K562 (cell line): ENCODE measurements at regions not wholly inside any gene's neighbourhood (a gene's known extent, or its start where the extent isn't known, plus 50 kb on each side); places are given as distances from the start of the nearest gene placed in this dataset.
"Not testable (repeated sequence)": the region's sequence is repeated elsewhere in the genome, so short reads cannot be mapped to it uniquely, and the experiment has no call there.

Experiments
- ATAC-seq: fragments of 200-7000 bp; cut with Tn5 transposase; 3 replicates; pipeline ENCODE4 v1.9.1; 2020; ENCODE audit warnings: moderate library complexity
- BruUV-seq: library from RNA; stranded (reverse); fragments of 400-500 nt; replicated peaks from 2 replicates; lab custom pipeline; 2021; lab: Mats Ljungman, UMichigan
- CTCF ChIA-PET: fragments of 300-600 bp; formaldehyde crosslinking; extraction: SDS; loops from one replicate; lab custom pipeline; 2021; ENCODE audit warnings: low intra/inter-chr PET ratio; lab: Yijun Ruan, JAX
- POLR2A ChIA-PET: fragments of 300-600, 350-650 bp; sonication (Branson Sonifier 250); formaldehyde crosslinking; extraction: SDS; loops from one replicate; lab custom pipeline; 2021; ENCODE audit warnings: antibody characterized with exemption, inconsistent platforms; lab: Yijun Ruan, JAX
- DNase-seq, 4 experiments: peaks; one replicate each; pipeline versions ENCODE4 v3.0.0 to v3.0.0-alpha.2; 2011 to 2018; ENCODE audit warnings: low spot score in 3 of 4, mixed read lengths in 3 of 4; ENCODE audit errors: extremely low read depth in 1 of 4
- FAIRE-seq: peaks from 2 replicates; lab custom pipeline; 2011; peaks lifted over from hg19 to GRCh38; lab: Jason Lieb, UNC
- H2AFZ ChIP-seq: 2 replicates; pipeline ENCODE4 v1.6.0; 2011; ENCODE audit warnings: low read depth, low read length, control low read depth, inconsistent platforms
- H3K27ac ChIP-seq: fragments of 200-600 bp; 3 replicates; pipeline ENCODE4 v1.8.0; 2011; ENCODE audit warnings: low read depth, mild to moderate bottlenecking, control low read depth, inconsistent platforms, low read length, moderate library complexity, mixed read lengths; ENCODE audit errors: extremely low read depth
- H3K27me3 ChIP-seq, 2 experiments: fragments of 300-600 bp in 1 of 2; 2 replicates in 1 of 2; 3 replicates in 1 of 2; pipeline versions ENCODE4 v1.6.0 to v1.8.0; 2011; ENCODE audit warnings: inconsistent platforms in 2 of 2, low read length in 2 of 2, mild to moderate bottlenecking in 1 of 2, mixed read lengths in 1 of 2, moderate library complexity in 1 of 2; ENCODE audit not compliant: control insufficient read depth in 2 of 2, insufficient read depth in 2 of 2
- H3K36me3 ChIP-seq: fragments of 300-600 bp; 3 replicates; pipeline ENCODE4 v1.8.0; 2011; ENCODE audit warnings: mild to moderate bottlenecking, low read length, inconsistent platforms; ENCODE audit not compliant: control insufficient read depth, insufficient read depth
- H3K4me1 ChIP-seq, 2 experiments: fragments of 200-600 bp in 1 of 2; replicated peaks in 1 of 2; 2 replicates in 1 of 2; 3 replicates in 1 of 2; pipeline versions ENCODE4 v1.5.1 to v1.8.0; 2011; ENCODE audit warnings: inconsistent platforms in 2 of 2, low read length in 2 of 2, mild to moderate bottlenecking in 1 of 2, mixed read lengths in 1 of 2, moderate library complexity in 1 of 2; ENCODE audit not compliant: control insufficient read depth in 2 of 2, insufficient read depth in 2 of 2
- H3K4me2 ChIP-seq: 2 replicates; pipeline ENCODE4 v1.6.1; 2011; ENCODE audit warnings: low read length, control low read depth, inconsistent platforms, mixed read lengths; ENCODE audit not compliant: insufficient read depth
- H3K4me3 ChIP-seq: fragments of 200-600 bp; sonication (generic), shearing (Covaris generic); 2 replicates; pipeline ENCODE4 v1.5.1; 2016; ENCODE audit warnings: control low read depth, inconsistent platforms
- H3K79me2 ChIP-seq: fragments of 200-600 bp; 3 replicates; pipeline ENCODE4 v1.8.0; 2011; ENCODE audit warnings: low read length, inconsistent platforms; ENCODE audit not compliant: control insufficient read depth, insufficient read depth
- H3K9ac ChIP-seq, 2 experiments: 2 replicates each; pipeline versions ENCODE4 v1.6.0 to v1.6.1; 2011; ENCODE audit warnings: low read depth in 2 of 2, low read length in 2 of 2, control low read depth in 1 of 2, inconsistent platforms in 1 of 2, mild to moderate bottlenecking in 1 of 2, mixed read lengths in 1 of 2; ENCODE audit not compliant: insufficient read depth in 1 of 2
- H3K9me1 ChIP-seq: one replicate; pipeline ENCODE4 v1.6.0; 2011; ENCODE audit warnings: inconsistent platforms, mild to moderate bottlenecking, low read length, moderate library complexity; ENCODE audit not compliant: control insufficient read depth, insufficient read depth
- H3K9me3 ChIP-seq: replicated peaks from 2 replicates; pipeline ENCODE4 v1.5.1; 2011; ENCODE audit warnings: low read depth, low read length, inconsistent platforms; ENCODE audit not compliant: control insufficient read depth, insufficient read depth
- H4K20me1 ChIP-seq: replicated peaks from 2 replicates; pipeline ENCODE4 v1.6.1; 2011; ENCODE audit warnings: low read length, inconsistent platforms, mixed read lengths; ENCODE audit not compliant: control insufficient read depth, insufficient read depth
- CEBPG ChIP-seq, 3 experiments: fragments of 200-800 bp in 1 of 3; sonication (Bioruptor generic) in 1 of 3; sonication (generic) in 1 of 3; formaldehyde crosslinking in 1 of 3; IDR thresholded peaks in 2 of 3; conservative IDR thresholded peaks in 1 of 3; 2 replicates each; pipeline versions ENCODE4 v1.6.1 to v1.8.0; 2016 to 2022; ENCODE audit warnings: missing compliant biosample characterization in 2 of 3, missing genetic modification characterization in 2 of 3, mild to moderate bottlenecking in 1 of 3, missing genetic modification reagents in 1 of 3
- CXXC5 ChIP-seq: fragments of 250-450 bp; sonication (Bioruptor Pico); IDR thresholded peaks from 2 replicates; pipeline ENCODE4 v1.8.0; 2022; ENCODE audit warnings: inconsistent platforms, mild to moderate bottlenecking, moderate library complexity
- DMBX1 ChIP-seq: fragments of 250-450 bp; sonication (Bioruptor Pico); IDR thresholded peaks from 2 replicates; pipeline ENCODE4 v1.8.0; 2022; ENCODE audit warnings: inconsistent platforms, mild to moderate bottlenecking, moderate library complexity, borderline replicate concordance
- ELF1 ChIP-seq: fragments of 200-800 bp; sonication (Bioruptor generic); IDR thresholded peaks from 2 replicates; pipeline ENCODE4 v1.6.1; 2016; ENCODE audit warnings: missing genetic modification characterization, missing compliant biosample characterization
- MAZ ChIP-seq, 2 experiments: fragments of 450-650 bp in 1 of 2; sonication (generic) in 1 of 2; formaldehyde crosslinking; IDR thresholded peaks in 1 of 2; conservative IDR thresholded peaks in 1 of 2; 2 replicates each; pipeline versions ENCODE4 v1.4.0 to v1.5.0; 2020; ENCODE audit warnings: mild to moderate bottlenecking in 1 of 2, missing genetic modification reagents in 1 of 2
- PBX2 ChIP-seq, 2 experiments: IDR thresholded peaks in 1 of 2; conservative IDR thresholded peaks in 1 of 2; 2 replicates each; pipeline ENCODE4 v1.6.1; 2016; ENCODE audit warnings: low read depth in 2 of 2, mild to moderate bottlenecking in 1 of 2, missing compliant biosample characterization in 1 of 2, missing genetic modification characterization in 1 of 2, moderate library complexity in 1 of 2
- SMAD4 ChIP-seq: fragments of 250-450 bp; sonication (Bioruptor Pico); conservative IDR thresholded peaks from 2 replicates; pipeline ENCODE4 v1.8.0; 2021; ENCODE audit warnings: inconsistent platforms, mild to moderate bottlenecking, moderate library complexity
- ZBTB5 ChIP-seq: fragments of 450-650 bp; IDR thresholded peaks from 2 replicates; pipeline ENCODE4 v1.6.1; 2017; ENCODE audit warnings: antibody characterized with exemption
- WGBS: fragments of 100-300 bp; shearing (Covaris generic); methylation state at CpG from one replicate; pipeline ENCODE4 v1.1.6; 2016; ENCODE audit warnings: low coverage, mixed read lengths; ENCODE audit not compliant: insufficient coverage; ENCODE audit errors: missing lambda C conversion rate; 5-methylcytosine and 5-hydroxymethylcytosine counted together
- in situ Hi-C: fragments of 300-500 bp; cut with MboI; formaldehyde crosslinking; loops from 4 replicates; pipeline ENCODE4 v1.15.0; 2018; ENCODE audit warnings: inconsistent platforms, mixed read lengths
- intact Hi-C: fragments of 100-400 bp; cut with micrococcal nuclease; formaldehyde crosslinking; loops from 2 replicates; pipeline ENCODE4 v1.14.2; 2022

- peak; percentile 31; the same call in 1 of the 2 replicates for TF ChIP-seq CXXC5 (CRISPR knock-in tag)
- TF ChIP-seq DMBX1 (CRISPR knock-in tag): 0 out of 2 replicates have a peak, but pooled peaks have one; percentile 20
- peak; percentile 85 for TF ChIP-seq CEBPG (CRISPR knock-in tag; IDR thresholded peaks at IDR 0.05)
- peak; percentile 77 to 83 for TF ChIP-seq CEBPG (tag; conservative IDR thresholded peaks at IDR 0.05 in 1 of 2, IDR thresholded peaks at IDR 0.05 in 1 of 2)
- TF ChIP-seq ELF1: peak; percentile 39; the same call in 1 of the 2 replicates
- peak; percentile 36; the same call in 1 of the 2 replicates for TF ChIP-seq SMAD4 (CRISPR knock-in tag)
- TF ChIP-seq MAZ (CRISPR knock-in tag; conservative IDR thresholded peaks at IDR 0.05 in 1 of 2, IDR thresholded peaks at IDR 0.05 in 1 of 2): 0 out of 4 replicates have a peak, but pooled peaks of 1 of the 2 experiments have one; percentile 23
- TF ChIP-seq PBX2 (CRISPR knock-in tag; IDR thresholded peaks at IDR 0.05; ENCODE audit: low read depth): not testable (repeated sequence)
- TF ChIP-seq PBX2 (tag; conservative IDR thresholded peaks at IDR 0.05; ENCODE audit: low read depth): peak; percentile 55
- TF ChIP-seq ZBTB5: peak; percentile 77
Observed at GRCh38 chr2:111375320-111375883, 254.7 kb downstream of the BCL2L11 start (continued).

GRCh38 chr2:111376272-111376970 is 255.7 kb downstream of the BCL2L11 start:
- POLR2A ChIA-PET, CTCF ChIA-PET, BruUV-seq, H2AFZ ChIP-seq, H4K20me1 ChIP-seq, H3K4me2 ChIP-seq, DNase-seq, H3K9me3 ChIP-seq, ATAC-seq, H3K27me3 ChIP-seq, H3K4me3 ChIP-seq, H3K36me3 ChIP-seq, H3K9ac ChIP-seq, intact Hi-C loops, H3K9me1 ChIP-seq, H3K27ac ChIP-seq, in situ Hi-C loops, FAIRE-seq: not testable (repeated sequence)
- peaks cover 0 to 11% of the 10 kb centered on the region in 2 experiments; a peak in 3 of 5 replicates for H3K4me1 ChIP-seq
- no CpG with 5 or more reads among the region's 9 CpGs for WGBS
- peaks cover 14% of the 10 kb centered on the region for H3K79me2 ChIP-seq
